Progenitor cell of endocrine pancreas (in vitro differentiated cells): ENCODE measurements at regions not wholly inside any gene's neighbourhood (a gene's known extent, or its start where the extent isn't known, plus 50 kb on each side); places are given as distances from the start of the nearest gene placed in this dataset.

Experiments used
- DNase-seq: peaks from one replicate; pipeline ENCODE4 v3.0.0; 2021; ENCODE audit warnings: low spot score; ENCODE audit not compliant: unreplicated experiment
- H3K27ac Mint-ChIP-seq: 2 replicates; pipeline ENCODE4 v1.8.0; 2021; ENCODE audit warnings: mild to moderate bottlenecking, moderate library complexity, mixed read lengths
- H3K27me3 Mint-ChIP-seq: 2 replicates; pipeline ENCODE4 v1.8.0; 2021; ENCODE audit warnings: mixed read lengths
- H3K36me3 Mint-ChIP-seq: 2 replicates; pipeline ENCODE4 v1.8.0; 2022; ENCODE audit warnings: mixed read lengths; ENCODE audit not compliant: insufficient read depth
- H3K4me1 Mint-ChIP-seq: 2 replicates; pipeline ENCODE4 v1.8.0; 2021; ENCODE audit warnings: low read depth, mixed read lengths
- H3K4me3 Mint-ChIP-seq: 2 replicates; pipeline ENCODE4 v1.8.0; 2021; ENCODE audit warnings: low read depth, mild to moderate bottlenecking, moderate library complexity, mixed read lengths
- H3K9me3 Mint-ChIP-seq: 2 replicates; pipeline ENCODE4 v1.8.0; 2021; ENCODE audit warnings: low read depth, mixed read lengths
- TF ChIP-seq, protein P1 (sequence below): fragments of 200-600 bp; sonication (generic); IDR thresholded peaks from one replicate; pipeline ENCODE4 v1.5.0; 2021; ENCODE audit warnings: antibody characterized with exemption, mild to moderate bottlenecking; ENCODE audit not compliant: unreplicated experiment

DNA sequence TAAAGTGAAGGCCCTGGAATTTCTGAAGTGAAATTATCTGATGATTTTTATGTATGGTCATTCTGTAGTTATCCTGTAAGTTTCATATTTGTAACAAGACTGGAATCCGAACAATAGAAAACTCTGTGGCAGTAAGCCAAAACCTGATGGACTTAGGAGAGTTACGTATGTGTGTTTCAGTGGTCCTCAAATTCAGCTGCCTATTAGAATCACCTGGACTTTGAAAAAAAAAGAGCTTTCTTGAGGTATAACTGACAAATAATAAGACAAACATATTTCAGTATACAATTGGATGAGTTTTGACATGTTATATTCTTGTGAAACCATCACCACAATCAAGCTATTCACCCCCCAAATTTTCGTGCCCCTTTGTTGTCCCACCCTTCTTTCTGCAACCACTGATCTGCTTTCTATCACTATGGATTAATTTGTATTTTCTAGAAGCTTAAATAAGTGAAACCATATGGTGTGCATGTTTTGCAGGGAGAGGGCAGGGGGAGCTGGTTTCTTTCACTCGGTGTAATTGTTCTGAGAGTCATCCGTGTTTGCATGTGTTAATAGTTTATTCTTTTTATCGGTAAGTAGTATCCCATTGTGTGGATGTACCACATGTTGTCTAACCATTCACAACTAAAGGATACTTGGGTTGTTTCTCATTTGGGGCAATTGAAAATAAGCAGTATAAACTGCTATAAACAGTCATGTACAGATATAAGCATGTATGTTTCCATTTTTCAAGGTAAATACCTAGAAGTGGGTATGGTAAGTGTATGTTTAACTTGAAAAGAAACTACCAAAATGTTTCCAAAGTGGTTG is 50.2 kb upstream of the EML4 start:
- H3K27me3 Mint-ChIP-seq: peaks cover 4% of the 10 kb centered on the region
- peaks cover 16% of the 10 kb centered on the region for H3K4me1 Mint-ChIP-seq
- no peak overlapping the region for H3K4me3 Mint-ChIP-seq
- no peaks in the 10 kb centered on the region for H3K36me3 Mint-ChIP-seq
- TF ChIP-seq, protein P1, sequence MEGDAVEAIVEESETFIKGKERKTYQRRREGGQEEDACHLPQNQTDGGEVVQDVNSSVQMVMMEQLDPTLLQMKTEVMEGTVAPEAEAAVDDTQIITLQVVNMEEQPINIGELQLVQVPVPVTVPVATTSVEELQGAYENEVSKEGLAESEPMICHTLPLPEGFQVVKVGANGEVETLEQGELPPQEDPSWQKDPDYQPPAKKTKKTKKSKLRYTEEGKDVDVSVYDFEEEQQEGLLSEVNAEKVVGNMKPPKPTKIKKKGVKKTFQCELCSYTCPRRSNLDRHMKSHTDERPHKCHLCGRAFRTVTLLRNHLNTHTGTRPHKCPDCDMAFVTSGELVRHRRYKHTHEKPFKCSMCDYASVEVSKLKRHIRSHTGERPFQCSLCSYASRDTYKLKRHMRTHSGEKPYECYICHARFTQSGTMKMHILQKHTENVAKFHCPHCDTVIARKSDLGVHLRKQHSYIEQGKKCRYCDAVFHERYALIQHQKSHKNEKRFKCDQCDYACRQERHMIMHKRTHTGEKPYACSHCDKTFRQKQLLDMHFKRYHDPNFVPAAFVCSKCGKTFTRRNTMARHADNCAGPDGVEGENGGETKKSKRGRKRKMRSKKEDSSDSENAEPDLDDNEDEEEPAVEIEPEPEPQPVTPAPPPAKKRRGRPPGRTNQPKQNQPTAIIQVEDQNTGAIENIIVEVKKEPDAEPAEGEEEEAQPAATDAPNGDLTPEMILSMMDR: no peak
- DNase-seq: no peak
- peaks cover 3% of the 10 kb centered on the region for H3K9me3 Mint-ChIP-seq
- H3K27ac Mint-ChIP-seq: no peak overlapping the region
